ENCODE measurements at regions not wholly inside any gene's neighbourhood (a gene's known extent, or its start where the extent isn't known, plus 50 kb on each side); places are given as distances from the start of the nearest gene placed in this dataset.

DNA sequence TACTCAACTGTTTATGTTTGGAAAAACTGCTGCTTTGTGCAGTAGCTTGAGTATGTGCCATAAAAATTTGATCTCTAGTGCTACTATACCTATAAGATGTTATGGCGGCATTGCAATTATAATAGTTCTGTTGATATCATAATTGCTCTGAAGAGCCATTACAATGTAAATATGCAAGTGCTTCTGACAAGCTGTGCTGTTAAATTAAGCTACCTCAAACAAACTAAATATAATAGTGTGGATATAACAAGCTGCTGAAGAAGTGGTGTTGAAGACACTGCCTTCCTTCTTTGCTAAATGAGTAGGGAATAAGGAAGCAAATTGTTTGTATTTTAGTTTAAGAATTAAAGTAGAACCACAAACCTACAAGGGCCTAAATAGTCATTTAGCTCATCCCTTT is 301.0 kb upstream of the MIS18BP1 start (continued):
- TF ChIP-seq JUN (IDR thresholded peaks at IDR 0.05; ENCODE audit: low read depth, low read length): no peak
- TF ChIP-seq JUND (IDR thresholded peaks at IDR 0.05; ENCODE audit: low read length): no peak
- no peak for TF ChIP-seq EP300 (IDR thresholded peaks at IDR 0.05; ENCODE audit: borderline replicate concordance in 1 of 2, low read depth in 2 of 2, low read length in 2 of 2)
- TF ChIP-seq POLR2AphosphoS5 (IDR thresholded peaks at IDR 0.05; ENCODE audit: low read depth, low read length): no peak

Data from H1 (cell line).